DND-41 (cell line): ENCODE measurements at regions not wholly inside any gene's neighbourhood (a gene's known extent, or its start where the extent isn't known, plus 50 kb on each side); places are given as distances from the start of the nearest gene placed in this dataset.

Experiments
- ATAC-seq: fragments of 200-7000 bp; cut with Tn5 transposase; 3 replicates; pipeline ENCODE4 v1.9.1; 2021; ENCODE audit warnings: low read depth; ENCODE audit not compliant: insufficient read depth
- DNase-seq: peaks from one replicate; pipeline ENCODE4 v3.0.0-alpha.2; 2020
- H2AFZ ChIP-seq: 2 replicates; pipeline ENCODE4 v1.6.0; 2012; ENCODE audit warnings: low read depth, low read length
- H3K27ac ChIP-seq: 2 replicates; pipeline ENCODE4 v1.5.1; 2012; ENCODE audit warnings: low read length, inconsistent platforms
- H3K27me3 ChIP-seq: fragments of 200-600 bp; sonication (generic); 2 replicates; pipeline ENCODE4 v1.6.0; 2012; ENCODE audit warnings: low read length, mild to moderate bottlenecking, inconsistent platforms; ENCODE audit not compliant: insufficient read depth, poor library complexity
- H3K36me3 ChIP-seq: 2 replicates; pipeline ENCODE4 v1.5.1; 2012; ENCODE audit warnings: low read length, inconsistent platforms; ENCODE audit not compliant: insufficient read depth
- H3K4me1 ChIP-seq: 2 replicates; pipeline ENCODE4 v1.5.1; 2012; ENCODE audit warnings: mild to moderate bottlenecking, low read length; ENCODE audit not compliant: insufficient read depth
- H3K4me2 ChIP-seq: 2 replicates; pipeline ENCODE4 v1.6.0; 2012; ENCODE audit warnings: mild to moderate bottlenecking, moderate library complexity, low read length, inconsistent platforms; ENCODE audit not compliant: insufficient read depth
- H3K4me3 ChIP-seq, 2 experiments: fragments of 200-600 bp in 1 of 2; shearing (Covaris generic) in 1 of 2; 2 replicates each; pipeline ENCODE4 v1.5.1; 2012 to 2016; ENCODE audit warnings: inconsistent platforms in 2 of 2, low read length in 2 of 2, mild to moderate bottlenecking in 2 of 2, low read depth in 1 of 2, moderate library complexity in 1 of 2
- H3K79me2 ChIP-seq: 2 replicates; pipeline ENCODE4 v1.6.0; 2012; ENCODE audit warnings: low read length, inconsistent platforms; ENCODE audit not compliant: insufficient read depth
- H3K9ac ChIP-seq: 2 replicates; pipeline ENCODE4 v1.6.0; 2012; ENCODE audit warnings: low read depth, mild to moderate bottlenecking, inconsistent platforms, low read length, moderate library complexity
- H3K9me3 ChIP-seq: 2 replicates; pipeline ENCODE4 v1.5.1; 2012; ENCODE audit warnings: low read length, moderate library complexity, mild to moderate bottlenecking, inconsistent platforms; ENCODE audit not compliant: insufficient read depth, severe bottlenecking
- H4K20me1 ChIP-seq: 2 replicates; pipeline ENCODE4 v1.6.0; 2012; ENCODE audit warnings: low read length; ENCODE audit not compliant: insufficient read depth
- EZH2 ChIP-seq: IDR thresholded peaks from 3 replicates; pipeline ENCODE4 v1.6.1; 2012; ENCODE audit warnings: borderline replicate concordance, low read depth, mild to moderate bottlenecking, moderate library complexity, low read length, inconsistent platforms; ENCODE audit not compliant: severe bottlenecking
- TF ChIP-seq, protein P1 (sequence below): IDR thresholded peaks from 2 replicates; pipeline ENCODE4 v1.5.1; 2012; ENCODE audit warnings: borderline replicate concordance, low read length, moderate library complexity, mild to moderate bottlenecking; ENCODE audit not compliant: poor library complexity, severe bottlenecking; ENCODE audit errors: extremely low read depth

DNA sequence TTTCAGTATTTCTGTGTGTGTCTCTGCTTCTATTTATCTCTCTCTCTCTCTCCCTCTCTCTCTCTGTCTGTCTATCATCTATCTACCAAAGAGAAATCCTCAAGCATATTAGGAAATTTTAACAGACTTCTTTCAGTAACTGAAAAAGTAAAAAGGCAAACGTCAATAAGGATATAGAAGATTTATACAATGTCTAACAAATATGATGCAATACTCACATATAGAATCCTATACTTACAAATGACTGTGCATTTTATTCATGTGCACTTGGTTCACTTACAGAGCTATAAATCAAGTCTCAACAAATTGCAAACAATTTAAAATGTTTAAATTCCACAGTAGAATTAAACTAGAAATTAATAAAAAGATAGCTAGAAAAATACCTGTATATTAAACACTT, 289.0 kb downstream of the PSAT1 start:
- no peak for TF ChIP-seq EZH2
- TF ChIP-seq, protein P1, sequence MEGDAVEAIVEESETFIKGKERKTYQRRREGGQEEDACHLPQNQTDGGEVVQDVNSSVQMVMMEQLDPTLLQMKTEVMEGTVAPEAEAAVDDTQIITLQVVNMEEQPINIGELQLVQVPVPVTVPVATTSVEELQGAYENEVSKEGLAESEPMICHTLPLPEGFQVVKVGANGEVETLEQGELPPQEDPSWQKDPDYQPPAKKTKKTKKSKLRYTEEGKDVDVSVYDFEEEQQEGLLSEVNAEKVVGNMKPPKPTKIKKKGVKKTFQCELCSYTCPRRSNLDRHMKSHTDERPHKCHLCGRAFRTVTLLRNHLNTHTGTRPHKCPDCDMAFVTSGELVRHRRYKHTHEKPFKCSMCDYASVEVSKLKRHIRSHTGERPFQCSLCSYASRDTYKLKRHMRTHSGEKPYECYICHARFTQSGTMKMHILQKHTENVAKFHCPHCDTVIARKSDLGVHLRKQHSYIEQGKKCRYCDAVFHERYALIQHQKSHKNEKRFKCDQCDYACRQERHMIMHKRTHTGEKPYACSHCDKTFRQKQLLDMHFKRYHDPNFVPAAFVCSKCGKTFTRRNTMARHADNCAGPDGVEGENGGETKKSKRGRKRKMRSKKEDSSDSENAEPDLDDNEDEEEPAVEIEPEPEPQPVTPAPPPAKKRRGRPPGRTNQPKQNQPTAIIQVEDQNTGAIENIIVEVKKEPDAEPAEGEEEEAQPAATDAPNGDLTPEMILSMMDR = no peak
- Histone ChIP-seq H3K4me1 (no peaks in the 10 kb centered on the region), H3K4me3 (no peak overlapping the region), H3K79me2 (no peaks in the 10 kb centered on the region), H3K4me2 (no peak overlapping the region), H2AFZ (no peak overlapping the region), H3K27me3 (no peaks in the 10 kb centered on the region), H3K9me3 (no peaks in the 10 kb centered on the region), H3K36me3 (no peaks in the 10 kb centered on the region), H3K27ac (no peak overlapping the region), H3K9ac (no peak overlapping the region), H4K20me1 (no peaks in the 10 kb centered on the region)
- DNase-seq = no peak
- no peak for ATAC-seq

DNA sequence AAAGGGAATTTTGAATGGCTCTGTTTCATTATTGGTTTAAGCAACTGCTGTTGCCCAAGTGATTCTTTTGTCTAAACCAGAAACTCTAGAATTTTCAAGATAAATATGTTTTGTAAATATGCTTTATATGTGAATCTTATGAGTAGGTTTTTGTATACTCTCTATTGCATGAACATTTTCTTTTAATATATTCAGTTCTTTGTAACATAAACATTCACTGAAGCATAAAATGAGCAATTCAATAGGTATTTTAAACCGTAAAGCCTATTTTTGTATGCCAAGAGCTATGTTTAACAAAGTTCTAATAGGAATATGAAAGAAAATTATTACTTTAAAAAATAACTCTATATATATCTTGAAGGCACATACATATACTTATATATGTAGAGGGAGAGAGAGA, 293.1 kb downstream of the PSAT1 start:
- no peak overlapping the region for H3K27ac ChIP-seq
- no peak overlapping the region for H3K4me3 ChIP-seq
- no peak overlapping the region for H2AFZ ChIP-seq
- no peaks in the 10 kb centered on the region for H4K20me1 ChIP-seq
- ATAC-seq (no peak), DNase-seq (no peak)
- H3K79me2 ChIP-seq = no peaks in the 10 kb centered on the region
- no peak for TF ChIP-seq EZH2
- TF ChIP-seq, protein P1 = no peak
- H3K4me2 ChIP-seq = no peak overlapping the region
- no peaks in the 10 kb centered on the region for H3K9me3 ChIP-seq
- H3K9ac ChIP-seq = no peak overlapping the region
- no peaks in the 10 kb centered on the region for H3K36me3 ChIP-seq
- no peaks in the 10 kb centered on the region for H3K4me1 ChIP-seq
- H3K27me3 ChIP-seq = no peaks in the 10 kb centered on the region

DNA sequence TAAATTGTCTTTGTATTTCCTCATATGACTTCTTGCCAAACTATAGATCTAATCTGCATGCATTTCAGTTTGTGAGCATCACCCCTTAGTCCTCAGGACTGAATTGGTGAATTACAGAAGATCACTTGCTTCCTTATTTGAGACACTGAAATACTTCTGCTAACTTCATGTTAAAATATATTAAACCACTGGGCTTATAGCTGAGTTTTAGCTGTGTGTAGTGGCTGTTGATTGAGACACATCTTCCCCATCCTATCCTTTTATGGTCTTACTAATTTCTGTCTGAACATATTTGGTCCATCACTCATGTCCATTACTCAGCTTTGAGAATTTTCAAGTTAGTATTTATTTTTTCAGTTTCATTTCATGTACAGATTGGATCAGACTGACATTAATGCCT, 295.9 kb downstream of the PSAT1 start:
- Histone ChIP-seq H3K27ac (no peak overlapping the region), H3K79me2 (no peaks in the 10 kb centered on the region), H3K4me3 (no peak overlapping the region), H3K27me3 (no peaks in the 10 kb centered on the region), H3K4me1 (no peaks in the 10 kb centered on the region), H3K9ac (no peak overlapping the region), H3K9me3 (no peaks in the 10 kb centered on the region), H3K36me3 (no peaks in the 10 kb centered on the region), H3K4me2 (no peak overlapping the region), H4K20me1 (no peaks in the 10 kb centered on the region), H2AFZ (no peak overlapping the region)
- TF ChIP-seq EZH2 = no peak
- TF ChIP-seq, protein P1 = no peak
- DNase-seq (no peak), ATAC-seq (no peak)
